CD14-positive monocyte (primary cell): ENCODE measurements at regions not wholly inside any gene's neighbourhood (a gene's known extent, or its start where the extent isn't known, plus 50 kb on each side); places are given as distances from the start of the nearest gene placed in this dataset.
"Not testable (repeated sequence)": the region's sequence is repeated elsewhere in the genome, so short reads cannot be mapped to it uniquely, and the experiment has no call there.

Source experiments
- DNase-seq, 3 donors: peaks; one replicate each; pipeline ENCODE4 v3.0.0-alpha.2; 2011 to 2022
- H2AFZ ChIP-seq: 2 replicates; pipeline ENCODE4 v1.6.0; 2012; ENCODE audit warnings: mild to moderate bottlenecking, low read depth, low read length, inconsistent platforms; ENCODE audit not compliant: insufficient read depth, poor library complexity, severe bottlenecking
- H3K27ac ChIP-seq, 2 donors: 1 replicate in 1 of 2; 2 replicates in 1 of 2; pipeline ENCODE4 v1.5.1; 2012 to 2013; ENCODE audit warnings: low read length in 2 of 2, control low read depth in 1 of 2, inconsistent platforms in 1 of 2, low read depth in 1 of 2, mild to moderate bottlenecking in 1 of 2
- H3K27me3 ChIP-seq, 2 donors: one replicate each; pipeline versions ENCODE4 v1.6.0 to v1.6.1; 2011 to 2013; ENCODE audit warnings: low read length in 2 of 2; ENCODE audit not compliant: control insufficient read depth in 2 of 2, insufficient read depth in 2 of 2
- H3K36me3 ChIP-seq, 2 donors: replicated peaks in 1 of 2; 1 replicate in 1 of 2; 2 replicates in 1 of 2; pipeline versions ENCODE4 v1.5.1 to v1.6.1; 2012 to 2013; ENCODE audit warnings: low read length in 2 of 2, control low read depth in 1 of 2, inconsistent platforms in 1 of 2, mild to moderate bottlenecking in 1 of 2; ENCODE audit not compliant: insufficient read depth in 2 of 2, control insufficient read depth in 1 of 2
- H3K4me1 ChIP-seq, 2 donors: 1 replicate in 1 of 2; 2 replicates in 1 of 2; pipeline versions ENCODE4 v1.5.1 to v1.6.1; 2012 to 2013; ENCODE audit warnings: low read length in 2 of 2, control low read depth in 1 of 2, inconsistent platforms in 1 of 2, mild to moderate bottlenecking in 1 of 2, moderate library complexity in 1 of 2; ENCODE audit not compliant: insufficient read depth in 2 of 2, control insufficient read depth in 1 of 2
- H3K4me2 ChIP-seq: replicated peaks from 2 replicates; pipeline ENCODE3; 2012; ENCODE audit warnings: low read length, moderate library complexity, mild to moderate bottlenecking; ENCODE audit not compliant: poor library complexity, severe bottlenecking; ENCODE audit errors: extremely low read depth
- H3K4me3 ChIP-seq, 3 experiments: fragments of 200-600 bp in 1 of 3; sonication (generic) in 1 of 3; replicated peaks in 1 of 3; 1 replicate in 2 of 3; 2 replicates in 1 of 3; pipeline ENCODE4 v1.5.1; 2011 to 2013; ENCODE audit warnings: low read length in 3 of 3, mild to moderate bottlenecking in 3 of 3, control low read depth in 2 of 3, low read depth in 2 of 3, inconsistent platforms in 1 of 3, moderate library complexity in 1 of 3
- H3K79me2 ChIP-seq: 2 replicates; pipeline ENCODE4 v1.6.0; 2012; ENCODE audit warnings: mild to moderate bottlenecking, control low read depth, inconsistent platforms, low read length, moderate library complexity; ENCODE audit not compliant: insufficient read depth
- H3K9ac ChIP-seq: 2 replicates; pipeline ENCODE4 v1.6.0; 2017; ENCODE audit warnings: low read length, mild to moderate bottlenecking; ENCODE audit not compliant: insufficient read depth, poor library complexity, severe bottlenecking
- H3K9me3 ChIP-seq, 2 donors: replicated peaks in 1 of 2; 1 replicate in 1 of 2; 2 replicates in 1 of 2; pipeline versions ENCODE4 v1.5.1 to v1.6.1; 2012 to 2013; ENCODE audit warnings: low read length in 2 of 2, control low read depth in 1 of 2; ENCODE audit not compliant: control insufficient read depth in 1 of 2, insufficient read depth in 1 of 2
- H4K20me1 ChIP-seq: 2 replicates; pipeline ENCODE4 v1.6.0; 2012; ENCODE audit warnings: mild to moderate bottlenecking, low read length, control low read depth, moderate library complexity; ENCODE audit not compliant: insufficient read depth
- H3K27ac Mint-ChIP-seq, 7 donors: one replicate each; pipeline ENCODE4 v1.8.0; 2020; ENCODE audit warnings: mild to moderate bottlenecking in 7 of 7, mixed read lengths in 7 of 7, moderate library complexity in 6 of 7, inconsistent platforms in 2 of 7
- H3K27me3 Mint-ChIP-seq, 3 donors: one replicate each; pipeline ENCODE4 v1.8.0; 2021 to 2022; ENCODE audit warnings: low read depth in 3 of 3, mild to moderate bottlenecking in 3 of 3, mixed read lengths in 3 of 3, moderate library complexity in 3 of 3, inconsistent platforms in 1 of 3
- H3K36me3 Mint-ChIP-seq, 2 donors: one replicate each; pipeline ENCODE4 v1.8.0; 2020; ENCODE audit warnings: mixed read lengths in 2 of 2, inconsistent platforms in 1 of 2, mild to moderate bottlenecking in 1 of 2
- H3K4me1 Mint-ChIP-seq: one replicate; pipeline ENCODE4 v1.8.0; 2020; ENCODE audit warnings: mild to moderate bottlenecking, mixed read lengths
- H3K4me3 Mint-ChIP-seq, 2 donors: one replicate each; pipeline ENCODE4 v1.8.0; 2020; ENCODE audit warnings: mild to moderate bottlenecking in 2 of 2, mixed read lengths in 2 of 2, moderate library complexity in 1 of 2
- H3K9me3 Mint-ChIP-seq, 7 donors: one replicate each; pipeline ENCODE4 v1.8.0; 2020 to 2022; ENCODE audit warnings: mixed read lengths in 7 of 7, mild to moderate bottlenecking in 6 of 7, moderate library complexity in 6 of 7, inconsistent platforms in 2 of 7
- CTCF ChIP-seq: fragments of 200-600 bp; IDR thresholded peaks from one replicate; pipeline ENCODE4 v1.8.0; 2022; ENCODE audit warnings: antibody characterized with exemption, mild to moderate bottlenecking
- WGBS: methylation state at CpG from one replicate; pipeline ENCODE4 v1.1.5; 2013; ENCODE audit warnings: missing lambda C conversion rate; ENCODE audit not compliant: insufficient coverage; 5-methylcytosine and 5-hydroxymethylcytosine counted together
- intact Hi-C, 2 donors: fragments of 100-400 bp; cut with micrococcal nuclease; formaldehyde crosslinking; loops; one replicate each; pipeline versions ENCODE4 v1.15.0 to v1.15.1; 2023

- peaks cover 15% of the 10 kb centered on the region for H3K4me1 Mint-ChIP-seq
- no peak overlapping the region for H3K4me2 ChIP-seq
- no peak for TF ChIP-seq CTCF
- intact Hi-C loops, result no loop called here
- peaks cover 0 to 8% (median 2%) of the 10 kb centered on the region in 3 donors for H3K27me3 Mint-ChIP-seq
- H3K27ac Mint-ChIP-seq, result peak overlapping the region in 1 of 7 donors; percentile 21
- H3K36me3 ChIP-seq, result no peaks in the 10 kb centered on the region
- H4K20me1 ChIP-seq, result no peaks in the 10 kb centered on the region
- H3K9me3 ChIP-seq, result peaks cover 0 to 19% of the 10 kb centered on the region in 2 donors
- no peak overlapping the region for H3K4me3 Mint-ChIP-seq
- no peak overlapping the region for H2AFZ ChIP-seq
- peak in 1 of 3 donors; percentile 6 for DNase-seq
- WGBS, result 91% methylated on average over 18 of the region's 18 CpGs
- no peak overlapping the region for H3K27ac ChIP-seq
- H3K9ac ChIP-seq, result no peak overlapping the region
- H3K79me2 ChIP-seq, result no peaks in the 10 kb centered on the region
- H3K27me3 ChIP-seq, result no peaks in the 10 kb centered on the region
- peaks cover 7 to 18% (median 14%) of the 10 kb centered on the region in 7 donors for H3K9me3 Mint-ChIP-seq
- H3K4me1 ChIP-seq, result peaks cover 0 to 12% of the 10 kb centered on the region in 2 donors
- H3K4me3 ChIP-seq, result no peak overlapping the region
- H3K36me3 Mint-ChIP-seq, result no peaks in the 10 kb centered on the region
These were observed 178.8 kb downstream of the POTEB3 start for GRCh38 chr15:21261396-21261964.

- H3K4me3 ChIP-seq, result no peak overlapping the region
- H3K9me3 ChIP-seq, result peaks cover 0 to 19% of the 10 kb centered on the region in 2 donors
- H3K9ac ChIP-seq, result no peak overlapping the region
- peaks cover 0 to 7% of the 10 kb centered on the region in 2 donors for H3K4me1 ChIP-seq
- H3K27me3 ChIP-seq, result no peaks in the 10 kb centered on the region
- no peak overlapping the region for H2AFZ ChIP-seq
- peak in 1 of 3 donors; percentile 13 for DNase-seq
- H3K79me2 ChIP-seq, result no peaks in the 10 kb centered on the region
- Mint-ChIP-seq H3K4me3 (no peak overlapping the region), H3K27ac (no peak overlapping the region), H3K9me3 (peaks cover 7 to 18% (median 14%) of the 10 kb centered on the region in 7 donors), H3K27me3 (peaks cover 0 to 8% (median 2%) of the 10 kb centered on the region in 3 donors), H3K4me1 (peaks cover 11% of the 10 kb centered on the region), H3K36me3 (no peaks in the 10 kb centered on the region)
- TF ChIP-seq CTCF, result no peak
- H3K4me2 ChIP-seq, result no peak overlapping the region
- 83% methylated on average over 15 of the region's 15 CpGs for WGBS
- intact Hi-C loops, result no loop called here
- no peaks in the 10 kb centered on the region for H3K36me3 ChIP-seq
- no peaks in the 10 kb centered on the region for H4K20me1 ChIP-seq
- H3K27ac ChIP-seq, result no peak overlapping the region
These were observed 179.3 kb downstream of the POTEB3 start for GRCh38 chr15:21260966-21261395.

GRCh38 chr15:21258635-21259034 is 181.7 kb downstream of the POTEB3 start:
- DNase-seq, H3K36me3 ChIP-seq, H3K4me3 Mint-ChIP-seq, H2AFZ ChIP-seq, H3K79me2 ChIP-seq, H3K27me3 Mint-ChIP-seq, H4K20me1 ChIP-seq, H3K4me1 ChIP-seq, H3K4me2 ChIP-seq, H3K9ac ChIP-seq, H3K36me3 Mint-ChIP-seq, H3K27ac ChIP-seq, H3K4me3 ChIP-seq, intact Hi-C loops, H3K4me1 Mint-ChIP-seq, H3K27me3 ChIP-seq, H3K27ac Mint-ChIP-seq: not testable (repeated sequence)
- H3K9me3 Mint-ChIP-seq, result peaks cover 7 to 18% (median 14%) of the 10 kb centered on the region in 7 donors
- peaks cover 0 to 19% of the 10 kb centered on the region in 2 donors for H3K9me3 ChIP-seq
- WGBS, result 97% methylated on average over 3 of the region's 3 CpGs
